ENCODE measurements at regions not wholly inside any gene's neighbourhood (a gene's known extent, or its start where the extent isn't known, plus 50 kb on each side); places are given as distances from the start of the nearest gene placed in this dataset.

GRCh38 chrX:120795301-120795700 is 80.4 kb downstream of the CT47B1 start:
- Histone ChIP-seq H3K9me3 (no peaks in the 10 kb centered on the region), H3K36me3 (no peaks in the 10 kb centered on the region), H3K4me3 (no peak overlapping the region), H3K27me3 (no peaks in the 10 kb centered on the region), H3K4me1 (ENCODE audit: insufficient read depth) (no peaks in the 10 kb centered on the region), H3K27ac (no peak overlapping the region)
- TF ChIP-seq POLR2A (IDR thresholded peaks at IDR 0.05) (no peak), EP300 (IDR thresholded peaks at IDR 0.05) (no peak)
- TF ChIP-seq, protein P1, sequence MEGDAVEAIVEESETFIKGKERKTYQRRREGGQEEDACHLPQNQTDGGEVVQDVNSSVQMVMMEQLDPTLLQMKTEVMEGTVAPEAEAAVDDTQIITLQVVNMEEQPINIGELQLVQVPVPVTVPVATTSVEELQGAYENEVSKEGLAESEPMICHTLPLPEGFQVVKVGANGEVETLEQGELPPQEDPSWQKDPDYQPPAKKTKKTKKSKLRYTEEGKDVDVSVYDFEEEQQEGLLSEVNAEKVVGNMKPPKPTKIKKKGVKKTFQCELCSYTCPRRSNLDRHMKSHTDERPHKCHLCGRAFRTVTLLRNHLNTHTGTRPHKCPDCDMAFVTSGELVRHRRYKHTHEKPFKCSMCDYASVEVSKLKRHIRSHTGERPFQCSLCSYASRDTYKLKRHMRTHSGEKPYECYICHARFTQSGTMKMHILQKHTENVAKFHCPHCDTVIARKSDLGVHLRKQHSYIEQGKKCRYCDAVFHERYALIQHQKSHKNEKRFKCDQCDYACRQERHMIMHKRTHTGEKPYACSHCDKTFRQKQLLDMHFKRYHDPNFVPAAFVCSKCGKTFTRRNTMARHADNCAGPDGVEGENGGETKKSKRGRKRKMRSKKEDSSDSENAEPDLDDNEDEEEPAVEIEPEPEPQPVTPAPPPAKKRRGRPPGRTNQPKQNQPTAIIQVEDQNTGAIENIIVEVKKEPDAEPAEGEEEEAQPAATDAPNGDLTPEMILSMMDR (IDR thresholded peaks at IDR 0.05) = no peak
- no peak for DNase-seq
- WGBS, 3 donors = 46 to 79% (median 60%) methylated on average over 2 of the region's 2 CpGs
- intact Hi-C loops (cut with DNase I) = no loop called here

GRCh38 chrX:120794525-120794975 is 81.1 kb downstream of the CT47B1 start:
- TF ChIP-seq, protein P1 (IDR thresholded peaks at IDR 0.05) = no peak
- TF ChIP-seq POLR2A (IDR thresholded peaks at IDR 0.05) (no peak), EP300 (IDR thresholded peaks at IDR 0.05) (no peak)
- Histone ChIP-seq H3K27ac (no peak overlapping the region), H3K36me3 (no peaks in the 10 kb centered on the region), H3K27me3 (no peaks in the 10 kb centered on the region), H3K4me1 (ENCODE audit: insufficient read depth) (no peaks in the 10 kb centered on the region), H3K4me3 (no peak overlapping the region), H3K9me3 (no peaks in the 10 kb centered on the region)
- intact Hi-C loops (cut with DNase I) = no loop called here
- 44 to 65% (median 57%) methylated on average over 2 of the region's 2 CpGs for WGBS, 3 donors
- DNase-seq = no peak

DNA sequence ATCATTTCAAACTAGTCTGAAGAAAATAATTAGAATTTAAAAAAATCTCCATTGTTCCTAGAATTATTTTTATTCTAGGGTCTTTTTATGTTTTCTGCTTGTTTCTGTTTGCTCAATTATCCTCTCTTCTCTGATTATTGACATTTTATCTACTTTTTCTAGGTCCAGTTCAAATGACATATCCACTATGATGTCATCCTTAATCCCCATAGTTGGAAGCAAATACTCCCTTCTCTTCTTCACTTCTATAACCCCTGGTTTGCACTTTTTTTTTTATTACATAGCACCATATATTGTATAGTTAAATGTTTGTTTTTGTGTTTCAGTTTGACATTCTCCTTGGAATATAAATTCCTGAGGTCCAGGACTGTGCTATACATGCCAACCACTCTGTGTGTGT is 82.6 kb downstream of the CT47B1 start:
- intact Hi-C loops (cut with DNase I) = no loop called here
- H3K36me3 ChIP-seq = no peaks in the 10 kb centered on the region
- no peaks in the 10 kb centered on the region for H3K4me1 ChIP-seq (ENCODE audit: insufficient read depth)
- H3K9me3 ChIP-seq = no peaks in the 10 kb centered on the region
- TF ChIP-seq, protein P1 (IDR thresholded peaks at IDR 0.05) = no peak
- TF ChIP-seq EP300 (IDR thresholded peaks at IDR 0.05) = no peak
- TF ChIP-seq POLR2A (IDR thresholded peaks at IDR 0.05) = no peak
- H3K27me3 ChIP-seq = no peaks in the 10 kb centered on the region
- H3K4me3 ChIP-seq = no peak overlapping the region
- no peak overlapping the region for H3K27ac ChIP-seq
- DNase-seq = no peak

GRCh38 chrX:120791013-120791643 is 84.5 kb downstream of the CT47B1 start:
- no peak for TF ChIP-seq EP300 (IDR thresholded peaks at IDR 0.05)
- no peak for TF ChIP-seq POLR2A (IDR thresholded peaks at IDR 0.05)
- TF ChIP-seq, protein P1 (IDR thresholded peaks at IDR 0.05) = no peak
- 13 to 24% (median 15%) methylated on average over 2 of the region's 2 CpGs for WGBS, 3 donors
- Histone ChIP-seq H3K27ac (no peak overlapping the region), H3K27me3 (no peaks in the 10 kb centered on the region), H3K9me3 (no peaks in the 10 kb centered on the region), H3K4me3 (no peak overlapping the region), H3K4me1 (ENCODE audit: insufficient read depth) (no peaks in the 10 kb centered on the region), H3K36me3 (no peaks in the 10 kb centered on the region)
- intact Hi-C loops (cut with DNase I) = no loop called here
- DNase-seq = peak; percentile 61 to 78 (median 74)
